HepG2 (cell line): ENCODE measurements at regions not wholly inside any gene's neighbourhood (a gene's known extent, or its start where the extent isn't known, plus 50 kb on each side); places are given as distances from the start of the nearest gene placed in this dataset.

Experiments used
- ATAC-seq: fragments of 200-7000 bp; cut with Tn5 transposase; 3 replicates; pipeline ENCODE4 v1.9.1; 2020; ENCODE audit warnings: mild to moderate bottlenecking, moderate library complexity
- BruUV-seq: library from RNA; stranded (reverse); fragments of 400-500 nt; replicated peaks from 2 replicates; lab custom pipeline; 2021; lab: Mats Ljungman, UMichigan
- CTCF ChIA-PET: fragments of 300-600 bp; formaldehyde crosslinking; extraction: SDS; loops from one replicate; lab custom pipeline; 2021; ENCODE audit warnings: low total read pairs, inconsistent platforms, low intra/inter-chr PET ratio; lab: Yijun Ruan, JAX
- POLR2A ChIA-PET: fragments of 350-600 bp; sonication (Branson Sonifier 250); formaldehyde crosslinking; loops from one replicate; lab custom pipeline; 2020; ENCODE audit warnings: antibody characterized with exemption, inconsistent platforms; lab: Yijun Ruan, JAX
- DNase-seq: peaks from one replicate; pipeline ENCODE4 v3.0.0-alpha.2; 2015; ENCODE audit warnings: low spot score
- FAIRE-seq: peaks from 3 replicates; lab custom pipeline; 2011; peaks lifted over from hg19 to GRCh38; lab: Jason Lieb, UNC
- H2AFZ ChIP-seq: one replicate; pipeline ENCODE4 v1.6.1; 2011; ENCODE audit warnings: low read length, inconsistent platforms
- H3K27ac ChIP-seq: fragments of 300-600 bp; 3 replicates; pipeline ENCODE4 v1.8.0; 2011; ENCODE audit warnings: mixed run types, mild to moderate bottlenecking, mixed read lengths, low read length, inconsistent platforms; ENCODE audit not compliant: insufficient read depth; ENCODE audit errors: extremely low read length
- H3K27me3 ChIP-seq, 2 experiments: fragments of 200-600 bp in 1 of 2; 2 replicates in 1 of 2; 3 replicates in 1 of 2; pipeline versions ENCODE4 v1.6.0 to v1.8.0; 2011; ENCODE audit warnings: low read length in 2 of 2, mild to moderate bottlenecking in 2 of 2, moderate library complexity in 2 of 2, inconsistent platforms in 1 of 2; ENCODE audit not compliant: insufficient read depth in 2 of 2, control insufficient read depth in 1 of 2
- H3K36me3 ChIP-seq, 2 experiments: fragments of 200-600 bp in 1 of 2; replicated peaks in 1 of 2; 2 replicates in 1 of 2; 3 replicates in 1 of 2; pipeline versions ENCODE4 v1.5.1 to v1.8.0; 2011; ENCODE audit warnings: low read length in 2 of 2, inconsistent platforms in 1 of 2; ENCODE audit not compliant: insufficient read depth in 2 of 2, control insufficient read depth in 1 of 2
- H3K4me1 ChIP-seq: 2 replicates; pipeline ENCODE4 v1.5.1; 2012; ENCODE audit warnings: low read length, inconsistent platforms; ENCODE audit not compliant: insufficient read depth
- H3K4me2 ChIP-seq: 2 replicates; pipeline ENCODE4 v1.6.0; 2011; ENCODE audit warnings: low read depth, low read length, inconsistent platforms
- H3K4me3 ChIP-seq, 3 experiments: fragments of 200-600 bp in 1 of 3; sonication (generic), shearing (Covaris generic) in 1 of 3; replicated peaks in 1 of 3; 2 replicates each; pipeline ENCODE4 v1.5.1; 2011 to 2016; ENCODE audit warnings: low read length in 3 of 3, inconsistent platforms in 2 of 3, low read depth in 2 of 3, mild to moderate bottlenecking in 2 of 3, control low read depth in 1 of 3, mixed read lengths in 1 of 3; ENCODE audit not compliant: insufficient read depth in 1 of 3
- H3K79me2 ChIP-seq: one replicate; pipeline ENCODE4 v1.6.1; 2011; ENCODE audit warnings: low read length, inconsistent platforms; ENCODE audit not compliant: insufficient read depth
- H3K9ac ChIP-seq: 2 replicates; pipeline ENCODE4 v1.6.0; 2011; ENCODE audit warnings: mild to moderate bottlenecking, low read depth, low read length, inconsistent platforms; ENCODE audit not compliant: insufficient read depth
- H3K9me3 ChIP-seq: 2 replicates; pipeline ENCODE4 v1.5.1; 2012; ENCODE audit warnings: mild to moderate bottlenecking, low read length
- H4K20me1 ChIP-seq: 2 replicates; pipeline ENCODE4 v1.6.0; 2011; ENCODE audit warnings: inconsistent platforms, mild to moderate bottlenecking, low read length, moderate library complexity; ENCODE audit not compliant: insufficient read depth
- AGO1 ChIP-seq: fragments of 200-400 bp; formaldehyde crosslinking; IDR thresholded peaks from 2 replicates; pipeline ENCODE4 v1.6.1; 2017; ENCODE audit warnings: mild to moderate bottlenecking, low read depth, low read length, moderate library complexity; ENCODE audit not compliant: poor library complexity, severe bottlenecking
- FOXC1 ChIP-seq: sonication (generic); formaldehyde crosslinking; IDR thresholded peaks from 2 replicates; pipeline ENCODE4 v1.8.0; 2022; ENCODE audit warnings: mild to moderate bottlenecking, missing genetic modification reagents, borderline replicate concordance
- FOXK2 ChIP-seq: fragments of 450-650 bp; IDR thresholded peaks from 2 replicates; pipeline ENCODE4 v1.6.1; 2016
- KAT7 ChIP-seq: IDR thresholded peaks from 2 replicates; pipeline ENCODE4 v1.6.1; 2018; ENCODE audit warnings: borderline replicate concordance, missing compliant biosample characterization
- NR2F1 ChIP-seq, 2 experiments: fragments of 450-650 bp in 1 of 2; formaldehyde crosslinking in 1 of 2; IDR thresholded peaks; 2 replicates each; pipeline versions ENCODE4 v1.5.0 to v1.6.1; 2016 to 2020; ENCODE audit warnings: mild to moderate bottlenecking in 1 of 2, missing compliant biosample characterization in 1 of 2, missing genetic modification reagents in 1 of 2, moderate library complexity in 1 of 2
- NRL ChIP-seq: sonication (generic); formaldehyde crosslinking; IDR thresholded peaks from 2 replicates; pipeline ENCODE4 v1.5.0; 2020; ENCODE audit warnings: missing genetic modification reagents, mild to moderate bottlenecking, moderate library complexity, borderline replicate concordance
- RBAK ChIP-seq: sonication (generic); formaldehyde crosslinking; IDR thresholded peaks from 2 replicates; pipeline ENCODE4 v1.5.1; 2020; ENCODE audit warnings: mild to moderate bottlenecking, missing genetic modification reagents
- SALL1 ChIP-seq: sonication (generic); formaldehyde crosslinking; IDR thresholded peaks from 2 replicates; pipeline ENCODE4 v1.8.0; 2022; ENCODE audit warnings: mild to moderate bottlenecking, missing genetic modification reagents
- SCMH1 ChIP-seq: sonication (generic); formaldehyde crosslinking; IDR thresholded peaks from 2 replicates; pipeline ENCODE4 v1.9.0; 2021; ENCODE audit warnings: missing genetic modification reagents, mild to moderate bottlenecking, borderline replicate concordance
- SMARCC2 ChIP-seq: fragments of 450-650 bp; IDR thresholded peaks from 2 replicates; pipeline ENCODE4 v1.6.1; 2017; ENCODE audit warnings: antibody characterized with exemption, mild to moderate bottlenecking
- TIGD3 ChIP-seq: sonication (generic); formaldehyde crosslinking; IDR thresholded peaks from 2 replicates; pipeline ENCODE4 v1.5.1; 2020; ENCODE audit warnings: mild to moderate bottlenecking, missing genetic modification reagents, borderline replicate concordance
- ZFX ChIP-seq: sonication (generic); formaldehyde crosslinking; IDR thresholded peaks from 2 replicates; pipeline ENCODE4 v1.4.0; 2020; ENCODE audit warnings: mild to moderate bottlenecking, low read depth, missing genetic modification reagents, moderate library complexity
- ZNF362 ChIP-seq: sonication (generic); formaldehyde crosslinking; IDR thresholded peaks from 2 replicates; pipeline ENCODE4 v1.4.0; 2020; ENCODE audit warnings: missing genetic modification reagents, mild to moderate bottlenecking, borderline replicate concordance
- ZNF605 ChIP-seq: sonication (generic); formaldehyde crosslinking; IDR thresholded peaks from 2 replicates; pipeline ENCODE4 v1.8.0; 2022; ENCODE audit warnings: mild to moderate bottlenecking, missing genetic modification reagents
- ZNF710 ChIP-seq: sonication (generic); formaldehyde crosslinking; IDR thresholded peaks from 2 replicates; pipeline ENCODE4 v1.5.0; 2020; ENCODE audit warnings: mild to moderate bottlenecking, missing genetic modification reagents, borderline replicate concordance
- ZNF720 ChIP-seq: sonication (generic); formaldehyde crosslinking; IDR thresholded peaks from 2 replicates; pipeline ENCODE4 v1.4.0; 2020; ENCODE audit warnings: missing genetic modification reagents
- ZNF782 ChIP-seq: sonication (generic); formaldehyde crosslinking; IDR thresholded peaks from 2 replicates; pipeline ENCODE4 v1.4.0; 2020; ENCODE audit warnings: missing genetic modification reagents, mild to moderate bottlenecking, borderline replicate concordance
- in situ Hi-C: cut with HindIII; loops from 2 replicates; pipeline ENCODE4 v1.10.0; 2017; ENCODE audit warnings: low pct_unique_long_range_greater_than_20kb; ENCODE audit not compliant: extremely low pct_ligation_motif_present
- intact Hi-C: fragments of 100-400 bp; cut with micrococcal nuclease; formaldehyde crosslinking; loops from one replicate; pipeline ENCODE4 v1.10.0; 2022; ENCODE audit not compliant: unreplicated experiment

GRCh38 chr3:163126115-163126514, 1629.5 kb downstream of the OTOL1 start:
- no peak for DNase-seq
- BruUV-seq = no TSS peak
- intact Hi-C loops = no loop called here
- FAIRE-seq = no peak
- peaks cover 69% of the 10 kb centered on the region for H3K9me3 ChIP-seq
- POLR2A ChIA-PET = no interaction called here
- CTCF ChIA-PET = no interaction called here
- H3K36me3 ChIP-seq = no peaks in the 10 kb centered on the region
- H3K27me3 ChIP-seq = no peaks in the 10 kb centered on the region
- no peaks in the 10 kb centered on the region for H4K20me1 ChIP-seq
- H3K79me2 ChIP-seq = no peaks in the 10 kb centered on the region
- ATAC-seq = no peak
- no peaks in the 10 kb centered on the region for H3K4me1 ChIP-seq
- TF ChIP-seq SALL1 (CRISPR knock-in tag) = no peak
- no peak for TF ChIP-seq ZNF710 (CRISPR knock-in tag)
- no peak for TF ChIP-seq KAT7 (CRISPR knock-in tag)
- no peak for TF ChIP-seq NR2F1 (CRISPR knock-in tag; IDR thresholded peaks at IDR 0.05)
- TF ChIP-seq ZNF720 = no peak
- no peak for TF ChIP-seq ZNF605 (CRISPR knock-in tag)
- no peak for TF ChIP-seq SMARCC2
- TF ChIP-seq NRL (CRISPR knock-in tag) = no peak
- no peak for TF ChIP-seq FOXC1 (CRISPR knock-in tag)
- TF ChIP-seq FOXK2 = no peak
- no peak for TF ChIP-seq SCMH1 (CRISPR knock-in tag)
- TF ChIP-seq ZFX (CRISPR knock-in tag) = no peak
- no peak for TF ChIP-seq ZNF782 (CRISPR knock-in tag)
- TF ChIP-seq AGO1 = no peak
- no peak for TF ChIP-seq TIGD3 (CRISPR knock-in tag)
- no peak for TF ChIP-seq RBAK (CRISPR knock-in tag)
- no peak for TF ChIP-seq ZNF362 (CRISPR knock-in tag)
- H3K27ac ChIP-seq = no peak overlapping the region
- H3K4me2 ChIP-seq = no peak overlapping the region
- no peak overlapping the region for H2AFZ ChIP-seq
- no peak overlapping the region for H3K4me3 ChIP-seq
- H3K9ac ChIP-seq = no peak overlapping the region
- in situ Hi-C loops = no loop called here
